GM13977 (cell line): ENCODE measurements at regions not wholly inside any gene's neighbourhood (a gene's known extent, or its start where the extent isn't known, plus 50 kb on each side); places are given as distances from the start of the nearest gene placed in this dataset.

Source experiments
- DNase-seq: peaks from one replicate; pipeline ENCODE4 v3.0.0; 2012; ENCODE audit warnings: low spot score
- in situ Hi-C: fragments of 300-500 bp; cut with MboI; formaldehyde crosslinking; loops from one replicate; pipeline ENCODE4 v1.12.0; 2022; ENCODE audit warnings: low sequenced_read_pairs, low pct_unique_long_range_greater_than_20kb, mixed read lengths, inconsistent platforms; ENCODE audit not compliant: unreplicated experiment
- TF ChIP-seq, protein P1 (sequence below): IDR thresholded peaks from 2 replicates; pipeline ENCODE4 v1.5.1; 2012; ENCODE audit warnings: mild to moderate bottlenecking, control low read depth; ENCODE audit not compliant: insufficient read depth; ENCODE audit errors: extremely low read depth, missing control alignments

DNA sequence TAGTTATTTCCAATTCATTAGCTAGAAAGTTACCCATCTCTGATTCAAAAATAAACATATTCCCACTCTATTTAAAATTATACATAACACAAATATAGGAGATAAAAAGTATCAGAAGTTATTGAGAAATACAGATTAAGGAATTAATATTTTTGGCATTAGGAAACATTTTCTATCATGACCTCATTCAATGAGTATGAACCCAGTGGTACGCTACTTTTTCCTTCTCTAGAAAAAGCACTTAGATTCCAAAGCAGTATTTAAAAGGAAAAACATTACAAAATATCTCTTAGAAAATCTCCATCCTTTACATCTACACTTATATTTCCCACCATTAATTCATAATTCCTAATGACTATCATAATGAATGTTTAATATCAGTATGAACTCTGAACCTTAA is 240.6 kb upstream of the GNAI1 start:
- in situ Hi-C loops, result no loop called here
- DNase-seq, result no peak

DNA sequence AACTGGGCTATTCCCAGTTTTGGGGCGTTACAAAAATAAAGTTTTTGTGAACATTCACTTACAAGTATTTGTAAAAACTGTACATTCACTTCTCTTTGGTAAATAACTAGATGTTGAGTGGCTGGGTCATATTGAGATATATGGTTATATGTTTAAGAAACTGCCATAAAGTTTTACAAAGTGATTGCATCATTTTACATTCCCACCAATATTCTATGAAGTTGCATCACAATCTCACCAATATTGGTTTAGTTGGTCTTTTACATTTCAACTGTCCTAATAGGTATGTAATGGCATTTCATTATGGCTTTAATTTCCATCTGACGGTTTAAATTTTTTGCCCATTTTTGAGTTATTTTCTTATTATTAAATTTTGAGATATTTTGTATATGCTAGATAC is 251.7 kb upstream of the GNAI1 start:
- DNase-seq, result no peak
- in situ Hi-C loops, result no loop called here
- TF ChIP-seq, protein P1, sequence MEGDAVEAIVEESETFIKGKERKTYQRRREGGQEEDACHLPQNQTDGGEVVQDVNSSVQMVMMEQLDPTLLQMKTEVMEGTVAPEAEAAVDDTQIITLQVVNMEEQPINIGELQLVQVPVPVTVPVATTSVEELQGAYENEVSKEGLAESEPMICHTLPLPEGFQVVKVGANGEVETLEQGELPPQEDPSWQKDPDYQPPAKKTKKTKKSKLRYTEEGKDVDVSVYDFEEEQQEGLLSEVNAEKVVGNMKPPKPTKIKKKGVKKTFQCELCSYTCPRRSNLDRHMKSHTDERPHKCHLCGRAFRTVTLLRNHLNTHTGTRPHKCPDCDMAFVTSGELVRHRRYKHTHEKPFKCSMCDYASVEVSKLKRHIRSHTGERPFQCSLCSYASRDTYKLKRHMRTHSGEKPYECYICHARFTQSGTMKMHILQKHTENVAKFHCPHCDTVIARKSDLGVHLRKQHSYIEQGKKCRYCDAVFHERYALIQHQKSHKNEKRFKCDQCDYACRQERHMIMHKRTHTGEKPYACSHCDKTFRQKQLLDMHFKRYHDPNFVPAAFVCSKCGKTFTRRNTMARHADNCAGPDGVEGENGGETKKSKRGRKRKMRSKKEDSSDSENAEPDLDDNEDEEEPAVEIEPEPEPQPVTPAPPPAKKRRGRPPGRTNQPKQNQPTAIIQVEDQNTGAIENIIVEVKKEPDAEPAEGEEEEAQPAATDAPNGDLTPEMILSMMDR, result no peak

More for the DNA sequence above, 240.6 kb upstream of the GNAI1 start:
- TF ChIP-seq, protein P1, result no peak

DNA sequence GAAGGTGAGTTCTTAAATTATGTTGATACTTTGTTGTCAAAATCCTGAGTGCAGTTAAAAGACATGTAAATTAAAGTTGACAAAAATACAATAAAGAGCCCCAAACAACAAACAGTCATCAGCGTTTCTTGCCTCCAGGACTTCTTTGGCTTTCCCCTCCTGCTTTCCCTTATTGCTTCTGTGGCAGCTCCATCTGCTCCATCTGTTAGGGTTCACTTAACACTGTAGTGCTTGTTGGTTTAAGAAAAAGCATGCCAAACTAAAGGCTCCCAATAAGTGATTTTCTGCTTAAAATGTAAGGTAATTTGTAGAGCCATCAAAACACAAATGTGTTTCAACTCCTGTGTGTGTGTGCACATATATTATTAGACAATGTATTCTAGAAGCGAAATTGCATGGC is 254.3 kb upstream of the GNAI1 start:
- TF ChIP-seq, protein P1, result no peak
- no peak for DNase-seq

DNA sequence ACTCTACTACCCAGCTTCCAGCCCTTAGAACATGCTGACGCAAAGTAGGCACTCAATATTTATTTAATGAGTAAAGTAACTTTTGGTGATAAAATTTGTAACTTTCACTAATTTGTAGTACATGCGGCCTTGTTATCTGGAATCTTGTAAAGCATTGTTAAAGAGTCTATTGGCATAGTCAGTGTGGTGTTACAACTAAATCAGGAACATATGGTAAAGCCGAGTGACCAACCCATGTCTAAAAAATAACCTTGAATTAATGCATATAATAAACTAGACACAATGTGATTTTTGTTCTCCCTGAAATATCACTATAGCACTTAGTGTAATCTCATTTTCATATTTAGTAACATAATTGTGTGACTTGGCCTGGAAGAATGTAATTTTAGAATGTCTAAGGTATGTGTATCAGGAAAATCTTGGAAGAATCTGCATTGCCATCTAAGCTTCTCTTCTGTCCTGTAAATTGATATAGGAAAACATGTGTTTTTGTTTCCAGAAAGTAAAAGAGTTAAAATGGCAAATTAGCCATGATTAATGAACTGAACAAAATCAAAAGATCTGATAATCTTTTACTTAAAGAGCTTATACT is 256.7 kb upstream of the GNAI1 start:
- TF ChIP-seq, protein P1, result no peak
- DNase-seq, result no peak
- in situ Hi-C loops, result no loop called here

More for the DNA sequence above, 254.3 kb upstream of the GNAI1 start:
- in situ Hi-C loops, result no loop called here

DNA sequence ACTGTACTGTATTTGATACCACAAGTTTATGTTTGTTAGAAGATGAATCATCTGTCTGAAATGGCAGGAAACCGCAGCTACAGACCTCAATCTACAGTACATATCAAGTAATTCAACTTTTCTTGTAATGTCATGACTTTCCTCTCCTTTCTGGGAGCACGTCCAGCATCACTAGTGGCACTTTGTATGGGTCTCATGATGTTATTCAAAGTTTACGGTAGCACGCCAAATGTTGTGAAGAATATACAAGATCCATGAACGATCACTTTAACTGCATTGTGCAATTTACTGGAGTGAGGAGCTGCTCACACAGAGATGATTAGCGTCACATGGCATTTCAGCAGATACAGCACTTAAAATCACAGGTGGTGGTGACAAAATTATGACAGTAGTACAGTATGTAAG is 257.8 kb upstream of the GNAI1 start:
- in situ Hi-C loops, result no loop called here
- TF ChIP-seq, protein P1, result no peak
- DNase-seq, result no peak

DNA sequence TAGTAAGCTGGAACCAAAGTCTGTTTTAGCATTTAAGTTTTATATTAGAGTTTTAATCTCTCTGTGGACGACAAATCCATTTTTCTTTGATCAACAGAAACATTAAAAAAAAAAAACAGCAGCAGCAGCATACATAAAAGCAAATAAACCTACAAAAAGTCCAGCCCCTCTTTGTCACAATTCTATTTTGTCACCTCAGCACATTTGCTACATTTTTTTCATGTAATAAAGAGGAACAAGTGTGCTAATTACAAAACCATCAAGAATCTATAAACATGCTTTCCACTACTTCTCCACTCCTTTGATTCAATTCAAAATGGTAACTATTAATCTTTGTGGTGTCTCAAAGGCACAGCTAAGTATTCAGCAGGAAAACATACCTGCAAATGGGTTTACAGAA is 259.8 kb upstream of the GNAI1 start:
- in situ Hi-C loops, result no loop called here
- TF ChIP-seq, protein P1, result no peak
- no peak for DNase-seq

DNA sequence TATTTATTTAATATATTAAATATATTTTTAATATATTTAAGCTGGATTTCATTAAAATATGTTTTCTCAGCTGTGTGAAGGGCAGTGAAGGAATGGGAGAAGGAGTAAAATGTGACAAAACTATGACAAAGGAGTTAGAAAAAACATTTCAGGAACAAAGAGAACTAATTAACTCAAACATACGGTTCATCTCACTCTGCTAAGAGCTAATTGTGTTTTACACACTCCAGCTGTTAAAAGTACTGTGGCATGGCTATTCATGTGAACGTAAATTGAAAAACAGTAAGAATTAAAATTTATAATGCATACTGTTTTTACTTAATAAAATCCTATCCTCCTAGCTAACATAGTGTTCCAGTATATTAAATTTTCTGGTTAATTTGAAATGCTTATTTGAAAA is 262.5 kb upstream of the GNAI1 start:
- in situ Hi-C loops, result no loop called here
- DNase-seq, result no peak

More for the DNA sequence above, 262.5 kb upstream of the GNAI1 start:
- TF ChIP-seq, protein P1, result no peak
